Thymus (tissue), 11 donors: ENCODE measurements at regions not wholly inside any gene's neighbourhood (a gene's known extent, or its start where the extent isn't known, plus 50 kb on each side); places are given as distances from the start of the nearest gene placed in this dataset.
"Not testable (repeated sequence)": the region's sequence is repeated elsewhere in the genome, so short reads cannot be mapped to it uniquely, and the experiment has no call there.

Source experiments
- DNase-seq, 9 donors: peaks; one replicate each; pipeline ENCODE4 v3.0.0-alpha.2; 2013; ENCODE audit warnings: low spot score in 9 of 9, low read depth in 6 of 9, missing footprints in 1 of 9
- H3K27ac ChIP-seq, 2 donors: one replicate each; pipeline ENCODE4 v1.5.1; 2013; ENCODE audit warnings: control low read depth in 1 of 2, low read depth in 1 of 2, low read length in 1 of 2, mild to moderate bottlenecking in 1 of 2, moderate library complexity in 1 of 2
- H3K27me3 ChIP-seq, 2 donors: one replicate each; pipeline ENCODE4 v1.5.1; 2013; ENCODE audit warnings: low read length in 1 of 2; ENCODE audit not compliant: control insufficient read depth in 2 of 2, insufficient read depth in 1 of 2
- H3K36me3 ChIP-seq, 2 donors: one replicate each; pipeline ENCODE4 v1.5.1; 2013; ENCODE audit warnings: low read length in 1 of 2, mild to moderate bottlenecking in 1 of 2, moderate library complexity in 1 of 2; ENCODE audit not compliant: control insufficient read depth in 2 of 2, insufficient read depth in 2 of 2
- H3K4me1 ChIP-seq, 2 donors: one replicate each; pipeline ENCODE4 v1.5.1; 2013; ENCODE audit warnings: low read length in 2 of 2; ENCODE audit not compliant: control insufficient read depth in 2 of 2, insufficient read depth in 2 of 2
- H3K4me3 ChIP-seq, 2 donors: one replicate each; pipeline ENCODE4 v1.5.1; 2013; ENCODE audit warnings: low read length in 2 of 2, control low read depth in 1 of 2, mild to moderate bottlenecking in 1 of 2
- H3K9me3 ChIP-seq, 2 donors: one replicate each; pipeline ENCODE4 v1.5.1; 2013; ENCODE audit warnings: low read length in 1 of 2, mild to moderate bottlenecking in 1 of 2; ENCODE audit not compliant: control insufficient read depth in 2 of 2, insufficient read depth in 1 of 2
- WGBS: extraction: QIAGEN DNeasy Blood & Tissue Kit; methylation state at CpG from one replicate; pipeline ENCODE4 v1.1.7; 2013; 5-methylcytosine and 5-hydroxymethylcytosine counted together
- donor health status: healthy.

- not testable (repeated sequence) for H3K27ac ChIP-seq, H3K4me1 ChIP-seq, H3K36me3 ChIP-seq, H3K27me3 ChIP-seq, H3K9me3 ChIP-seq
- peak in 3 of 9 donors; percentile 15 to 53 (median 35) for DNase-seq
- WGBS = 82% methylated on average over 33 of the region's 33 CpGs
- H3K4me3 ChIP-seq = peak overlapping the region in 1 of 2 donors; percentile 19
Measured at GRCh38 chr10:33049963-33050920, 92.2 kb upstream of the ITGB1 start.

- H3K27me3 ChIP-seq = no peaks in the 10 kb centered on the region
- H3K9me3 ChIP-seq = no peaks in the 10 kb centered on the region
- DNase-seq = no peak
- no peaks in the 10 kb centered on the region for H3K4me1 ChIP-seq
- H3K4me3 ChIP-seq = no peak overlapping the region
- H3K27ac ChIP-seq = no peak overlapping the region
- H3K36me3 ChIP-seq = no peaks in the 10 kb centered on the region
- WGBS = 98% methylated on average over 5 of the region's 5 CpGs
Measured at GRCh38 chr10:33048223-33048622, 90.2 kb upstream of the ITGB1 start.

GRCh38 chr10:33047655-33048054 lies 89.6 kb upstream of the ITGB1 start:
- 96% methylated on average over 1 of the region's 1 CpG for WGBS
- Histone ChIP-seq H3K27me3 (no peaks in the 10 kb centered on the region), H3K4me3 (no peak overlapping the region), H3K36me3 (no peaks in the 10 kb centered on the region), H3K4me1 (no peaks in the 10 kb centered on the region), H3K9me3 (no peaks in the 10 kb centered on the region), H3K27ac (no peak overlapping the region)
- DNase-seq = no peak

- 95% methylated on average over 4 of the region's 4 CpGs for WGBS
Measured at GRCh38 chr10:33046792-33047191, 88.8 kb upstream of the ITGB1 start.

GRCh38 chr10:33045421-33045820 lies 87.4 kb upstream of the ITGB1 start:
- no peaks in the 10 kb centered on the region for H3K4me1 ChIP-seq
- H3K9me3 ChIP-seq = no peaks in the 10 kb centered on the region
- WGBS = 98% methylated on average over 2 of the region's 2 CpGs
- H3K27ac ChIP-seq = no peak overlapping the region
- H3K27me3 ChIP-seq = no peaks in the 10 kb centered on the region
- no peak overlapping the region for H3K4me3 ChIP-seq
- DNase-seq = no peak
- no peaks in the 10 kb centered on the region for H3K36me3 ChIP-seq

More at GRCh38 chr10:33046792-33047191, 88.8 kb upstream of the ITGB1 start:
- Histone ChIP-seq H3K4me3 (no peak overlapping the region), H3K36me3 (no peaks in the 10 kb centered on the region), H3K27ac (no peak overlapping the region), H3K9me3 (no peaks in the 10 kb centered on the region), H3K4me1 (no peaks in the 10 kb centered on the region), H3K27me3 (no peaks in the 10 kb centered on the region)
- no peak for DNase-seq

GRCh38 chr10:33042565-33042964 lies 84.5 kb upstream of the ITGB1 start:
- no peak for DNase-seq
- Histone ChIP-seq H3K27me3 (no peaks in the 10 kb centered on the region), H3K36me3 (no peaks in the 10 kb centered on the region), H3K4me3 (no peak overlapping the region), H3K27ac (no peak overlapping the region), H3K9me3 (peaks cover 0 to 3% of the 10 kb centered on the region in 2 donors), H3K4me1 (no peaks in the 10 kb centered on the region)
- 95% methylated on average over 2 of the region's 2 CpGs for WGBS

- no peaks in the 10 kb centered on the region for H3K36me3 ChIP-seq
- no peaks in the 10 kb centered on the region for H3K27me3 ChIP-seq
- H3K27ac ChIP-seq = no peak overlapping the region
- no peak for DNase-seq
- peaks cover 0 to 8% of the 10 kb centered on the region in 2 donors for H3K9me3 ChIP-seq
- WGBS = 73% methylated on average over 3 of the region's 3 CpGs
- no peaks in the 10 kb centered on the region for H3K4me1 ChIP-seq
- no peak overlapping the region for H3K4me3 ChIP-seq
Measured at GRCh38 chr10:33041783-33042437, 83.9 kb upstream of the ITGB1 start.

- no peak for DNase-seq
- Histone ChIP-seq H3K9me3 (peaks cover 0 to 13% of the 10 kb centered on the region in 2 donors), H3K4me1 (no peaks in the 10 kb centered on the region), H3K27ac (no peak overlapping the region), H3K27me3 (no peaks in the 10 kb centered on the region), H3K36me3 (no peaks in the 10 kb centered on the region), H3K4me3 (no peak overlapping the region)
- 98% methylated on average over 1 of the region's 1 CpG for WGBS
Measured at GRCh38 chr10:33040436-33040835, 82.4 kb upstream of the ITGB1 start.

- no peaks in the 10 kb centered on the region for H3K36me3 ChIP-seq
Measured at GRCh38 chr10:33039181-33039580, 81.2 kb upstream of the ITGB1 start.

More at GRCh38 chr10:33039181-33039580, 81.2 kb upstream of the ITGB1 start:
- H3K27me3 ChIP-seq = no peaks in the 10 kb centered on the region
- H3K4me1 ChIP-seq = no peaks in the 10 kb centered on the region
- peaks cover 0 to 13% of the 10 kb centered on the region in 2 donors for H3K9me3 ChIP-seq
- no peak overlapping the region for H3K4me3 ChIP-seq
- WGBS = 95% methylated on average over 1 of the region's 1 CpG
- no peak overlapping the region for H3K27ac ChIP-seq
- DNase-seq = no peak
